ENCODE measurements at regions not wholly inside any gene's neighbourhood (a gene's known extent, or its start where the extent isn't known, plus 50 kb on each side); places are given as distances from the start of the nearest gene placed in this dataset.

DNA sequence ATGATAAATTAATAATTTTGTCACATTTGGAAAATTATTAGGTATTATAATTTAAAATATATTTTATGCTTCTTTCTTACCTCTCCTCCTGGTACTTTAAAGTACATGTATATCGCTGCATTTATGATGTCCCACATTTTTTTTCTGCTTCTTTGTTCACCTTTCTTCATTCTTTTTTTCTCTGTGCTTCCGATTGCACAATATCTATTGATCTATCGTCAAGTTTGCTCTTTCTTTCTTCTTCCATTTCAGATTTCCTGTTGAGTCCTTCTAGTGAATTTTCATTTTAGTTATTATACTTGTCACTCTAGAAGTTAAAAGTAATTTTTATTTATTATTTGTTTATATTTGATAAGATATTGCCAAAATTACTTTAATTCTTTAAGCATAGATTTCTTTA, 441.0 kb upstream of the HS3ST5 start:
- H3K4me1 Mint-ChIP-seq, result no peaks in the 10 kb centered on the region
- no peak overlapping the region for H3K4me3 Mint-ChIP-seq
- no peak overlapping the region for H3K27ac Mint-ChIP-seq
- DNase-seq (ENCODE audit: low spot score) (no peak), ATAC-seq (no peak)
- peaks cover 3% of the 10 kb centered on the region for H3K36me3 Mint-ChIP-seq (ENCODE audit: low read depth)
- Histone ChIP-seq H3K4me1 (ENCODE audit: insufficient read depth) (no peaks in the 10 kb centered on the region), H3K27me3 (ENCODE audit: insufficient read depth) (no peaks in the 10 kb centered on the region), H3K4me3 (no peak overlapping the region), H3K9me2 (ENCODE audit: insufficient read depth) (no peaks in the 10 kb centered on the region), H2AFZ (no peak overlapping the region), H3K27ac (ENCODE audit: low read depth) (no peak overlapping the region), H3K4me2 (no peak overlapping the region), H3F3A (replicated peaks; ENCODE audit: low read depth) (no peaks in the 10 kb centered on the region), H3K79me2 (replicated peaks; ENCODE audit: insufficient read depth) (no peaks in the 10 kb centered on the region), H3K36me3 (ENCODE audit: insufficient read depth) (no peaks in the 10 kb centered on the region), H4K20me1 (replicated peaks; ENCODE audit: insufficient read depth) (no peaks in the 10 kb centered on the region)
- H3K27me3 Mint-ChIP-seq (ENCODE audit: insufficient read depth, low read depth, poor library complexity), result no peaks in the 10 kb centered on the region
- peaks cover 8% of the 10 kb centered on the region; the same call in 1 of the 3 replicates for H3K9me3 Mint-ChIP-seq
- TF ChIP-seq NANOG (IDR thresholded peaks at IDR 0.05; ENCODE audit: borderline replicate concordance), result no peak
- no peak for TF ChIP-seq POLR2AphosphoS5 (IDR thresholded peaks at IDR 0.05; ENCODE audit: low read depth)

DNA sequence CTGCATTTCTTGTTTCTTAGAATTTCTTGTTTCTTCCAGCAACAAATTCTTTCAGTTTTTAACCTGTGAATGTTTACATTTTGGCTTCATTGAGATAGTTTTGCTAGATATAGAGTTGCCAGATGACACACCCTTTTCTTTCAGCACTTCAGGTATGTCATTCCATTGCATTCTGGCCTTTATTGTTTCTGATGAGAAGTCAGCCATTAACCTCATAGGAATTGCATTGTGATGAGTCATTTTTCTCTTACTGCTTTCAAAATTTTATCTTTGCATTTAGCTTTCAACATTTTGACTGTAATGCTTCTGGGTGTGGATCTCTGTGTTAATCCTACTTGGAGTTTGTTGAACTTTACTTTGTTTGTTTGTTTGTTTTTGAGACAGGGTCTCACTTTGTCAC, 440.3 kb upstream of the HS3ST5 start:
- Histone ChIP-seq H4K20me1 (replicated peaks; ENCODE audit: insufficient read depth) (no peaks in the 10 kb centered on the region), H3K9me2 (ENCODE audit: insufficient read depth) (no peaks in the 10 kb centered on the region), H3K4me3 (no peak overlapping the region), H3K79me2 (replicated peaks; ENCODE audit: insufficient read depth) (no peaks in the 10 kb centered on the region), H3F3A (replicated peaks; ENCODE audit: low read depth) (no peaks in the 10 kb centered on the region), H3K4me1 (ENCODE audit: insufficient read depth) (no peaks in the 10 kb centered on the region), H3K27ac (ENCODE audit: low read depth) (no peak overlapping the region), H3K36me3 (ENCODE audit: insufficient read depth) (no peaks in the 10 kb centered on the region), H3K4me2 (no peak overlapping the region), H2AFZ (no peak overlapping the region), H3K27me3 (ENCODE audit: insufficient read depth) (no peaks in the 10 kb centered on the region)
- H3K36me3 Mint-ChIP-seq (ENCODE audit: low read depth), result peaks cover 3% of the 10 kb centered on the region
- no peaks in the 10 kb centered on the region for H3K27me3 Mint-ChIP-seq (ENCODE audit: insufficient read depth, low read depth, poor library complexity)
- no peaks in the 10 kb centered on the region for H3K4me1 Mint-ChIP-seq
- DNase-seq (ENCODE audit: low spot score) (peak; percentile 22), ATAC-seq (no peak)
- peaks cover 8% of the 10 kb centered on the region; the same call in 1 of the 3 replicates for H3K9me3 Mint-ChIP-seq
- no peak overlapping the region for H3K4me3 Mint-ChIP-seq
- peak overlapping the region; percentile 74 for H3K27ac Mint-ChIP-seq
- TF ChIP-seq ZNF331 (CRISPR knock-in tag; IDR thresholded peaks at IDR 0.05; ENCODE audit: low read depth) (no peak), EZH2phosphoT487 (IDR thresholded peaks at IDR 0.05; ENCODE audit: unreplicated experiment) (no peak), JUNB (IDR thresholded peaks at IDR 0.05; ENCODE audit: unreplicated experiment) (no peak), CREB1 (CRISPR knock-in tag; IDR thresholded peaks at IDR 0.05; ENCODE audit: low read depth) (no peak), EZH2 (IDR thresholded peaks at IDR 0.05; ENCODE audit: low read depth, unreplicated experiment) (no peak), STAT1 (IDR thresholded peaks at IDR 0.05; ENCODE audit: unreplicated experiment) (no peak), NANOG (IDR thresholded peaks at IDR 0.05; ENCODE audit: borderline replicate concordance) (no peak), ZNF114 (CRISPR knock-in tag; IDR thresholded peaks at IDR 0.05) (no peak), POLR2AphosphoS5 (IDR thresholded peaks at IDR 0.05; ENCODE audit: low read depth) (no peak)
- TF ChIP-seq, protein P1, sequence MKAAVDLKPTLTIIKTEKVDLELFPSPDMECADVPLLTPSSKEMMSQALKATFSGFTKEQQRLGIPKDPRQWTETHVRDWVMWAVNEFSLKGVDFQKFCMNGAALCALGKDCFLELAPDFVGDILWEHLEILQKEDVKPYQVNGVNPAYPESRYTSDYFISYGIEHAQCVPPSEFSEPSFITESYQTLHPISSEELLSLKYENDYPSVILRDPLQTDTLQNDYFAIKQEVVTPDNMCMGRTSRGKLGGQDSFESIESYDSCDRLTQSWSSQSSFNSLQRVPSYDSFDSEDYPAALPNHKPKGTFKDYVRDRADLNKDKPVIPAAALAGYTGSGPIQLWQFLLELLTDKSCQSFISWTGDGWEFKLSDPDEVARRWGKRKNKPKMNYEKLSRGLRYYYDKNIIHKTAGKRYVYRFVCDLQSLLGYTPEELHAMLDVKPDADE (IDR thresholded peaks at IDR 0.05), result no peak
- TF ChIP-seq, protein P2, sequence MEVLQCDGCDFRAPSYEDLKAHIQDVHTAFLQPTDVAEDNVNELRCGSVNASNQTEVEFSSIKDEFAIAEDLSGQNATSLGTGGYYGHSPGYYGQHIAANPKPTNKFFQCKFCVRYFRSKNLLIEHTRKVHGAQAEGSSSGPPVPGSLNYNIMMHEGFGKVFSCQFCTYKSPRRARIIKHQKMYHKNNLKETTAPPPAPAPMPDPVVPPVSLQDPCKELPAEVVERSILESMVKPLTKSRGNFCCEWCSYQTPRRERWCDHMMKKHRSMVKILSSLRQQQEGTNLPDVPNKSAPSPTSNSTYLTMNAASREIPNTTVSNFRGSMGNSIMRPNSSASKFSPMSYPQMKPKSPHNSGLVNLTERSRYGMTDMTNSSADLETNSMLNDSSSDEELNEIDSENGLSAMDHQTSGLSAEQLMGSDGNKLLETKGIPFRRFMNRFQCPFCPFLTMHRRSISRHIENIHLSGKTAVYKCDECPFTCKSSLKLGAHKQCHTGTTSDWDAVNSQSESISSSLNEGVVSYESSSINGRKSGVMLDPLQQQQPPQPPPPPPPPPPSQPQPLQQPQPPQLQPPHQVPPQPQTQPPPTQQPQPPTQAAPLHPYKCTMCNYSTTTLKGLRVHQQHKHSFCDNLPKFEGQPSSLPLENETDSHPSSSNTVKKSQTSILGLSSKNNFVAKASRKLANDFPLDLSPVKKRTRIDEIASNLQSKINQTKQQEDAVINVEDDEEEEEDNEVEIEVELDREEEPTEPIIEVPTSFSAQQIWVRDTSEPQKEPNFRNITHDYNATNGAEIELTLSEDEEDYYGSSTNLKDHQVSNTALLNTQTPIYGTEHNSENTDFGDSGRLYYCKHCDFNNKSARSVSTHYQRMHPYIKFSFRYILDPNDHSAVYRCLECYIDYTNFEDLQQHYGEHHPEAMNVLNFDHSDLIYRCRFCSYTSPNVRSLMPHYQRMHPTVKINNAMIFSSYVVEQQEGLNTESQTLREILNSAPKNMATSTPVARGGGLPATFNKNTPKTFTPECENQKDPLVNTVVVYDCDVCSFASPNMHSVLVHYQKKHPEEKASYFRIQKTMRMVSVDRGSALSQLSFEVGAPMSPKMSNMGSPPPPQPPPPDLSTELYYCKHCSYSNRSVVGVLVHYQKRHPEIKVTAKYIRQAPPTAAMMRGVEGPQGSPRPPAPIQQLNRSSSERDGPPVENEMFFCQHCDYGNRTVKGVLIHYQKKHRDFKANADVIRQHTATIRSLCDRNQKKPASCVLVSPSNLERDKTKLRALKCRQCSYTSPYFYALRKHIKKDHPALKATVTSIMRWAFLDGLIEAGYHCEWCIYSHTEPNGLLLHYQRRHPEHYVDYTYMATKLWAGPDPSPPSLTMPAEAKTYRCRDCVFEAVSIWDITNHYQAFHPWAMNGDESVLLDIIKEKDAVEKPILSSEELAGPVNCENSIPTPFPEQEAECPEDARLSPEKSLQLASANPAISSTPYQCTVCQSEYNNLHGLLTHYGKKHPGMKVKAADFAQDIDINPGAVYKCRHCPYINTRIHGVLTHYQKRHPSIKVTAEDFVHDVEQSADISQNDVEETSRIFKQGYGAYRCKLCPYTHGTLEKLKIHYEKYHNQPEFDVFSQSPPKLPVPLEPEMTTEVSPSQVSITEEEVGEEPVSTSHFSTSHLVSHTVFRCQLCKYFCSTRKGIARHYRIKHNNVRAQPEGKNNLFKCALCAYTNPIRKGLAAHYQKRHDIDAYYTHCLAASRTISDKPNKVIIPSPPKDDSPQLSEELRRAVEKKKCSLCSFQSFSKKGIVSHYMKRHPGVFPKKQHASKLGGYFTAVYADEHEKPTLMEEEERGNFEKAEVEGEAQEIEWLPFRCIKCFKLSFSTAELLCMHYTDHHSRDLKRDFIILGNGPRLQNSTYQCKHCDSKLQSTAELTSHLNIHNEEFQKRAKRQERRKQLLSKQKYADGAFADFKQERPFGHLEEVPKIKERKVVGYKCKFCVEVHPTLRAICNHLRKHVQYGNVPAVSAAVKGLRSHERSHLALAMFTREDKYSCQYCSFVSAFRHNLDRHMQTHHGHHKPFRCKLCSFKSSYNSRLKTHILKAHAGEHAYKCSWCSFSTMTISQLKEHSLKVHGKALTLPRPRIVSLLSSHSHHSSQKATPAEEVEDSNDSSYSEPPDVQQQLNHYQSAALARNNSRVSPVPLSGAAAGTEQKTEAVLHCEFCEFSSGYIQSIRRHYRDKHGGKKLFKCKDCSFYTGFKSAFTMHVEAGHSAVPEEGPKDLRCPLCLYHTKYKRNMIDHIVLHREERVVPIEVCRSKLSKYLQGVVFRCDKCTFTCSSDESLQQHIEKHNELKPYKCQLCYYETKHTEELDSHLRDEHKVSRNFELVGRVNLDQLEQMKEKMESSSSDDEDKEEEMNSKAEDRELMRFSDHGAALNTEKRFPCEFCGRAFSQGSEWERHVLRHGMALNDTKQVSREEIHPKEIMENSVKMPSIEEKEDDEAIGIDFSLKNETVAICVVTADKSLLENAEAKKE (CRISPR knock-in tag; IDR thresholded peaks at IDR 0.05), result no peak
- TF ChIP-seq, protein P3, sequence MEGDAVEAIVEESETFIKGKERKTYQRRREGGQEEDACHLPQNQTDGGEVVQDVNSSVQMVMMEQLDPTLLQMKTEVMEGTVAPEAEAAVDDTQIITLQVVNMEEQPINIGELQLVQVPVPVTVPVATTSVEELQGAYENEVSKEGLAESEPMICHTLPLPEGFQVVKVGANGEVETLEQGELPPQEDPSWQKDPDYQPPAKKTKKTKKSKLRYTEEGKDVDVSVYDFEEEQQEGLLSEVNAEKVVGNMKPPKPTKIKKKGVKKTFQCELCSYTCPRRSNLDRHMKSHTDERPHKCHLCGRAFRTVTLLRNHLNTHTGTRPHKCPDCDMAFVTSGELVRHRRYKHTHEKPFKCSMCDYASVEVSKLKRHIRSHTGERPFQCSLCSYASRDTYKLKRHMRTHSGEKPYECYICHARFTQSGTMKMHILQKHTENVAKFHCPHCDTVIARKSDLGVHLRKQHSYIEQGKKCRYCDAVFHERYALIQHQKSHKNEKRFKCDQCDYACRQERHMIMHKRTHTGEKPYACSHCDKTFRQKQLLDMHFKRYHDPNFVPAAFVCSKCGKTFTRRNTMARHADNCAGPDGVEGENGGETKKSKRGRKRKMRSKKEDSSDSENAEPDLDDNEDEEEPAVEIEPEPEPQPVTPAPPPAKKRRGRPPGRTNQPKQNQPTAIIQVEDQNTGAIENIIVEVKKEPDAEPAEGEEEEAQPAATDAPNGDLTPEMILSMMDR (conservative IDR thresholded peaks at IDR 0.05; ENCODE audit: low read depth in 2 of 2), result no peak

All from GM23338 (cell line).